CD1c-positive myeloid dendritic cell (primary cell): ENCODE measurements at regions not wholly inside any gene's neighbourhood (a gene's known extent, or its start where the extent isn't known, plus 50 kb on each side); places are given as distances from the start of the nearest gene placed in this dataset.
"Not testable (repeated sequence)": the region's sequence is repeated elsewhere in the genome, so short reads cannot be mapped to it uniquely, and the experiment has no call there.

ENCODE experiments used
- DNase-seq: peaks from one replicate; pipeline ENCODE4 v3.0.0-alpha.2; 2016; ENCODE audit errors: extremely low spot score

- DNase-seq = no peak
Observed at GRCh38 chr4:66416425-66416824, 746.1 kb upstream of the EPHA5 start.

- no peak for DNase-seq
Observed at GRCh38 chr4:66404141-66404540, 733.9 kb upstream of the EPHA5 start.

- no peak for DNase-seq
Observed at GRCh38 chr4:66376921-66377320, 706.6 kb upstream of the EPHA5 start.

- no peak for DNase-seq
Observed at GRCh38 chr4:66376396-66376795, 706.1 kb upstream of the EPHA5 start.

- DNase-seq = no peak
Observed at GRCh38 chr4:66373268-66373667, 703.0 kb upstream of the EPHA5 start.

GRCh38 chr4:66372706-66373105 is 702.4 kb upstream of the EPHA5 start:
- DNase-seq = no peak

- DNase-seq = no peak
Observed at GRCh38 chr4:66367043-66367660, 696.9 kb upstream of the EPHA5 start.

GRCh38 chr4:66360395-66360794 is 690.1 kb upstream of the EPHA5 start:
- not testable (repeated sequence) for DNase-seq

- no peak for DNase-seq
Observed at GRCh38 chr4:66357316-66357715, 687.0 kb upstream of the EPHA5 start.

- DNase-seq = no peak
Observed at GRCh38 chr4:66355328-66355727, 685.0 kb upstream of the EPHA5 start.

- no peak for DNase-seq
Observed at GRCh38 chr4:66351761-66352160, 681.5 kb upstream of the EPHA5 start.

- DNase-seq = no peak
Observed at GRCh38 chr4:66340286-66340893, 670.1 kb upstream of the EPHA5 start.

- DNase-seq = no peak
Observed at GRCh38 chr4:66339007-66339406, 668.7 kb upstream of the EPHA5 start.

- no peak for DNase-seq
Observed at GRCh38 chr4:66331761-66332160, 661.5 kb upstream of the EPHA5 start.

- no peak for DNase-seq
Observed at GRCh38 chr4:66330125-66330524, 659.8 kb upstream of the EPHA5 start.

- DNase-seq = no peak
Observed at GRCh38 chr4:66328803-66329574, 658.7 kb upstream of the EPHA5 start.

- DNase-seq = no peak
Observed at GRCh38 chr4:66307641-66308438, 637.6 kb upstream of the EPHA5 start.

- no peak for DNase-seq
Observed at GRCh38 chr4:66300336-66300934, 630.1 kb upstream of the EPHA5 start.

- DNase-seq = no peak
Observed at GRCh38 chr4:66298569-66298968, 628.3 kb upstream of the EPHA5 start.

- no peak for DNase-seq
Observed at GRCh38 chr4:66297703-66298102, 627.4 kb upstream of the EPHA5 start.

GRCh38 chr4:66294638-66295037 is 624.3 kb upstream of the EPHA5 start:
- no peak for DNase-seq

- no peak for DNase-seq
Observed at GRCh38 chr4:66284991-66285451, 614.7 kb upstream of the EPHA5 start.
